Peyer's patch (tissue), 4 donors: ENCODE measurements at regions not wholly inside any gene's neighbourhood (a gene's known extent, or its start where the extent isn't known, plus 50 kb on each side); places are given as distances from the start of the nearest gene placed in this dataset.

Experiments used
- DNase-seq, 3 donors: peaks; one replicate each; pipeline ENCODE4 v3.0.0-alpha.2; 2017 to 2019
- H3K27ac ChIP-seq, 4 donors: fragments of 200-600 bp; sonication (generic); one replicate each; pipeline ENCODE4 v1.5.1; 2016 to 2019
- H3K27me3 ChIP-seq, 2 donors: fragments of 200-600 bp; sonication (generic); one replicate each; pipeline ENCODE4 v1.5.1; 2019
- H3K36me3 ChIP-seq, 3 donors: fragments of 200-600 bp; sonication (generic); one replicate each; pipeline ENCODE4 v1.5.1; 2016 to 2019
- H3K4me1 ChIP-seq, 4 donors: fragments of 200-600 bp; sonication (generic); one replicate each; pipeline ENCODE4 v1.5.1; 2016 to 2019
- H3K4me3 ChIP-seq, 4 donors: fragments of 200-600 bp; sonication (generic); 1 replicate in 3 of 4; 2 replicates in 1 of 4; pipeline ENCODE4 v1.5.1; 2016 to 2019; ENCODE audit warnings: mild to moderate bottlenecking in 1 of 4
- H3K9me3 ChIP-seq, 4 donors: fragments of 200-600 bp; sonication (generic); one replicate each; pipeline ENCODE4 v1.5.1; 2016 to 2019; ENCODE audit warnings: mild to moderate bottlenecking in 1 of 4
- CTCF ChIP-seq, 6 experiments: fragments of 450-650 bp in 4 of 6; fragments of 200-600 bp in 2 of 6; sonication (generic) in 1 of 6; IDR thresholded peaks; one replicate each; pipeline ENCODE4 v1.5.1; 2017 to 2019; ENCODE audit warnings: antibody characterized with exemption in 6 of 6, mild to moderate bottlenecking in 3 of 6, moderate library complexity in 1 of 6
- POLR2A ChIP-seq, 2 donors: fragments of 450-650 bp; IDR thresholded peaks; one replicate each; pipeline ENCODE4 v1.5.1; 2017; ENCODE audit warnings: antibody characterized with exemption in 2 of 2, mild to moderate bottlenecking in 2 of 2, moderate library complexity in 2 of 2

DNA sequence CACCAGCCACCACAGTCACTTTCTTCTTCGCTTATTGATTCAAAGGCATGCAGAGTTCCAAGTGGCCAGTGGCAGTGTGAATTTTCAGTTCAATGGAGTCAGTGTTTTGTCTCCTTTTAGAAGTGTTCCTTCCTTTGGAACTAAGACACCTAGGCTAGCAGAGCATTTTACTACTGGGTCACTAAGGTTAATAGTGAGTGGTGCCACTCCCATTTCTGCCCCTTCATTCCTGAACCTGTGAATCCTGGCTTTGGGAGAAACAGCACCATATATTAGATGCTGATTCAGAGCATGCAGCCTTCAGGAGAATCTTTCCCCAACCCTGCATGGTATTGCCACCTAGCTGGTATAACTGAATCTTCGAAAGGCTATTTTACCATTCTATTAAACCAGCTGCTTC, 312.7 kb downstream of the HRH4 start:
- no peak for DNase-seq
- TF ChIP-seq CTCF (IDR thresholded peaks at IDR 0.05) (no peak), POLR2A (IDR thresholded peaks at IDR 0.05) (no peak)
- peak overlapping the region in 1 of 4 donors; percentile 9 for H3K27ac ChIP-seq
- peaks cover 0 to 10% (median 0%) of the 10 kb centered on the region in 4 donors for H3K4me1 ChIP-seq
- no peaks in the 10 kb centered on the region for H3K27me3 ChIP-seq
- no peaks in the 10 kb centered on the region for H3K36me3 ChIP-seq
- no peak overlapping the region for H3K4me3 ChIP-seq
- no peaks in the 10 kb centered on the region for H3K9me3 ChIP-seq

DNA sequence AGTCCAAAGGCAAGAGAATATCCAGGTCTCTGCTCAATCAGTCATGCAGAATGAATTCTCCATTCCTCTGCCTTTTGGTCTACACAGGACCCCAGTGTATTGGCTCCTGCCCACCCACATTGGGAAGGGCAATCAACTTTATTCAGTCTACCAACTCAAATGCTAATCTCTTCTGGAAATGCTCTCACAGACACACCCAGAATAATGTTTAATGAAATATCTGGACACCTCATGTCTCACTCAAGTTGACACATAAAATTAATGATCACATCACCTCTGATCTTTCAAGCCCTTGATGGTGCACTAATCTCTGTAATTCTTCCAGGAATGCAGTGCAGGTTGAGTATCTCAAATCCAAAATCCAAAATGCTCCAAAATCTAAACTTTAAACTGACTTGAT, 315.6 kb downstream of the HRH4 start:
- Histone ChIP-seq H3K27me3 (no peaks in the 10 kb centered on the region), H3K27ac (peak overlapping the region in 1 of 4 donors; percentile 55), H3K4me1 (peaks cover 0 to 10% (median 0%) of the 10 kb centered on the region in 4 donors), H3K36me3 (no peaks in the 10 kb centered on the region), H3K9me3 (no peaks in the 10 kb centered on the region), H3K4me3 (no peak overlapping the region)
- TF ChIP-seq CTCF (IDR thresholded peaks at IDR 0.05) = no peak
- TF ChIP-seq POLR2A (IDR thresholded peaks at IDR 0.05) = no peak
- no peak for DNase-seq

GRCh38 chr18:24778810-24779418, 318.5 kb downstream of the HRH4 start:
- Histone ChIP-seq H3K27ac (peak overlapping the region in 3 of 4 donors; percentile 1 to 73 (median 49)), H3K4me1 (peaks cover 0 to 10% (median 0%) of the 10 kb centered on the region in 4 donors), H3K36me3 (no peaks in the 10 kb centered on the region), H3K27me3 (no peaks in the 10 kb centered on the region), H3K9me3 (no peaks in the 10 kb centered on the region), H3K4me3 (no peak overlapping the region)
- no peak for TF ChIP-seq CTCF (IDR thresholded peaks at IDR 0.05)
- no peak for TF ChIP-seq POLR2A (IDR thresholded peaks at IDR 0.05)
- peak in 2 of 3 donors; percentile 55 to 70 for DNase-seq

DNA sequence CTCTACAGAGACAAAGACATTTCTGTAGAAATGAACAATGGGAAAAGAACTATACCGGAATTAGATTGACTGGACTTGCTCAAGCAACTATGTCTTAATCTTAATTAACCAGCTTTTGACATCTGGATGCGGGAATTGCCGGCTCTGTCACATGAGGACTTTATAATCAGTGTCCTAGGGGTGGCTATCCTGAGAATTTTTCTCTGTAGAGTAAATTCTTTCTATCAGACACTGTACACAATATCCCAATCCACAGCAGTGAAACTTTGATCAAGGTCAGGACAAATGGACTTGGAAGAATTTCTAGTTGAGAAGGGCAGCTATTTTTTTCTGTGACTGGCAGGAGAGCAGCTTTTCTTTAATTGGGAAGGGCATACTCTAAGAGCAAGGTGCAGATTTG, 322.1 kb downstream of the HRH4 start:
- no peak for TF ChIP-seq POLR2A (IDR thresholded peaks at IDR 0.05)
- no peak for TF ChIP-seq CTCF (IDR thresholded peaks at IDR 0.05)
- Histone ChIP-seq H3K4me1 (no peaks in the 10 kb centered on the region), H3K27me3 (no peaks in the 10 kb centered on the region), H3K36me3 (no peaks in the 10 kb centered on the region), H3K4me3 (no peak overlapping the region), H3K27ac (no peak overlapping the region), H3K9me3 (no peaks in the 10 kb centered on the region)
- no peak for DNase-seq

- DNase-seq = no peak
- Histone ChIP-seq H3K9me3 (no peaks in the 10 kb centered on the region), H3K4me3 (no peak overlapping the region), H3K4me1 (no peaks in the 10 kb centered on the region), H3K27me3 (no peaks in the 10 kb centered on the region), H3K36me3 (no peaks in the 10 kb centered on the region), H3K27ac (no peak overlapping the region)
- no peak for TF ChIP-seq CTCF (IDR thresholded peaks at IDR 0.05)
- no peak for TF ChIP-seq POLR2A (IDR thresholded peaks at IDR 0.05)
Measured at GRCh38 chr18:24785019-24785418, 324.6 kb downstream of the HRH4 start.

GRCh38 chr18:24786027-24786426, 325.6 kb downstream of the HRH4 start:
- no peaks in the 10 kb centered on the region for H3K9me3 ChIP-seq
- TF ChIP-seq POLR2A (IDR thresholded peaks at IDR 0.05) = no peak
- TF ChIP-seq CTCF (IDR thresholded peaks at IDR 0.05) = no peak
- DNase-seq = no peak
- H3K4me3 ChIP-seq = no peak overlapping the region
- no peaks in the 10 kb centered on the region for H3K36me3 ChIP-seq
- no peaks in the 10 kb centered on the region for H3K27me3 ChIP-seq
- H3K27ac ChIP-seq = no peak overlapping the region
- H3K4me1 ChIP-seq = no peaks in the 10 kb centered on the region
